Endothelial cell of umbilical vein (primary cell): ENCODE measurements at regions not wholly inside any gene's neighbourhood (a gene's known extent, or its start where the extent isn't known, plus 50 kb on each side); places are given as distances from the start of the nearest gene placed in this dataset.

ENCODE experiments used
- BruUV-seq: library from RNA; stranded (reverse); fragments of 400-500 nt; replicated peaks from 2 replicates; lab custom pipeline; 2021; lab: Mats Ljungman, UMichigan
- CTCF ChIA-PET: fragments of 300-600, 350-600 bp; sonication (Branson Sonifier 250); formaldehyde crosslinking; loops from one replicate; lab custom pipeline; 2021; ENCODE audit warnings: antibody characterized with exemption, inconsistent platforms; lab: Charles Lee
- POLR2A ChIA-PET: fragments of 300-600, 350-600 bp; sonication (Branson Sonifier 250); formaldehyde crosslinking; loops from one replicate; lab custom pipeline; 2021; ENCODE audit warnings: antibody characterized with exemption, inconsistent platforms; lab: Charles Lee
- DNase-seq: peaks from one replicate; pipeline ENCODE4 v3.0.0-alpha.2; 2011; ENCODE audit warnings: low read depth, low spot score
- FAIRE-seq: peaks from 2 replicates; lab custom pipeline; 2011; peaks lifted over from hg19 to GRCh38; lab: Jason Lieb, UNC
- H2AFZ ChIP-seq: 2 replicates; pipeline ENCODE4 v1.6.0; 2012; ENCODE audit warnings: low read depth, low read length, control low read depth, inconsistent platforms
- H3K27ac ChIP-seq: 2 replicates; pipeline ENCODE4 v1.5.1; 2011; ENCODE audit warnings: low read depth, mild to moderate bottlenecking, control low read depth, low read length, moderate library complexity; ENCODE audit not compliant: insufficient read depth
- H3K27me3 ChIP-seq, 2 experiments: 2 replicates each; pipeline versions ENCODE4 v1.6.0 to v1.6.1; 2011; ENCODE audit warnings: low read length in 2 of 2, mixed read lengths in 1 of 2; ENCODE audit not compliant: control insufficient read depth in 2 of 2, insufficient read depth in 2 of 2
- H3K36me3 ChIP-seq, 2 experiments: 2 replicates in 1 of 2; 3 replicates in 1 of 2; pipeline ENCODE4 v1.5.1; 2011; ENCODE audit warnings: low read length in 2 of 2, mild to moderate bottlenecking in 1 of 2, moderate library complexity in 1 of 2; ENCODE audit not compliant: control insufficient read depth in 2 of 2, insufficient read depth in 2 of 2; ENCODE audit errors: extremely low read depth in 1 of 2
- H3K4me1 ChIP-seq: 3 replicates; pipeline ENCODE4 v1.5.1; 2011; ENCODE audit warnings: mild to moderate bottlenecking, low read length; ENCODE audit not compliant: control insufficient read depth, insufficient read depth; ENCODE audit errors: extremely low read depth
- H3K4me2 ChIP-seq: 2 replicates; pipeline ENCODE4 v1.6.1; 2011; ENCODE audit warnings: low read length, control low read depth, mixed read lengths; ENCODE audit not compliant: insufficient read depth
- H3K4me3 ChIP-seq, 3 experiments: fragments of 200-600 bp in 1 of 3; sonication (generic), shearing (Covaris generic) in 1 of 3; replicated peaks in 1 of 3; 2 replicates each; pipeline ENCODE4 v1.5.1; 2011 to 2016; ENCODE audit warnings: control low read depth in 3 of 3, low read length in 3 of 3, mild to moderate bottlenecking in 2 of 3, inconsistent platforms in 1 of 3, low read depth in 1 of 3, moderate library complexity in 1 of 3; ENCODE audit not compliant: insufficient read depth in 1 of 3
- H3K79me2 ChIP-seq: 2 replicates; pipeline ENCODE4 v1.6.0; 2012; ENCODE audit warnings: low read length, inconsistent platforms; ENCODE audit not compliant: control insufficient read depth, insufficient read depth
- H3K9ac ChIP-seq: replicated peaks from 2 replicates; pipeline ENCODE3; 2011; ENCODE audit warnings: low read length, control low read depth; ENCODE audit not compliant: insufficient read depth; ENCODE audit errors: extremely low read depth
- H3K9me1 ChIP-seq: replicated peaks from 3 replicates; pipeline ENCODE4 v1.6.0; 2011; ENCODE audit warnings: mild to moderate bottlenecking, low read length; ENCODE audit not compliant: control insufficient read depth, insufficient read depth; ENCODE audit errors: extremely low read depth
- H3K9me3 ChIP-seq: replicated peaks from 2 replicates; pipeline ENCODE4 v1.5.1; 2012; ENCODE audit warnings: low read length, inconsistent platforms; ENCODE audit not compliant: control insufficient read depth, insufficient read depth
- H4K20me1 ChIP-seq: replicated peaks from 2 replicates; pipeline ENCODE3; 2011; ENCODE audit warnings: mild to moderate bottlenecking, low read length; ENCODE audit not compliant: control insufficient read depth, insufficient read depth; ENCODE audit errors: extremely low read depth
- CTCF ChIP-seq, 2 donors: IDR thresholded peaks; 1 replicate in 1 of 2; 2 replicates in 1 of 2; pipeline ENCODE4 v1.5.1; 2011; ENCODE audit warnings: low read length in 2 of 2, mild to moderate bottlenecking in 2 of 2, moderate library complexity in 2 of 2, control low read depth in 1 of 2, inconsistent platforms in 1 of 2, low read depth in 1 of 2; ENCODE audit not compliant: insufficient read depth in 1 of 2; ENCODE audit errors: extremely low read depth in 1 of 2
- EZH2 ChIP-seq: IDR thresholded peaks from 2 replicates; pipeline ENCODE4 v1.6.1; 2012; ENCODE audit warnings: borderline replicate concordance, low read depth, mild to moderate bottlenecking, moderate library complexity, low read length, inconsistent platforms; ENCODE audit not compliant: severe bottlenecking
- FOS ChIP-seq: IDR thresholded peaks from 2 replicates; pipeline ENCODE4 v1.6.1; 2011; ENCODE audit warnings: mild to moderate bottlenecking, low read length, moderate library complexity, borderline replicate concordance; ENCODE audit not compliant: insufficient read depth
- GATA2 ChIP-seq: IDR thresholded peaks from 2 replicates; pipeline ENCODE4 v1.7.0; 2011; ENCODE audit warnings: low read depth, mild to moderate bottlenecking, moderate library complexity, mixed read lengths, low read length; ENCODE audit not compliant: insufficient read length, insufficient read depth
- JUN ChIP-seq: IDR thresholded peaks from 2 replicates; pipeline ENCODE4 v1.6.1; 2011; ENCODE audit warnings: borderline replicate concordance, low read depth; ENCODE audit not compliant: insufficient read length, insufficient read depth
- MAX ChIP-seq: IDR thresholded peaks from 2 replicates; pipeline ENCODE4 v1.6.1; 2011; ENCODE audit not compliant: insufficient read depth, insufficient read length
- MYC ChIP-seq: IDR thresholded peaks from one replicate; pipeline ENCODE4 v1.6.1; 2011; ENCODE audit warnings: mild to moderate bottlenecking, low read depth, low read length
- POLR2A ChIP-seq: IDR thresholded peaks from 2 replicates; pipeline ENCODE4 v1.6.1; 2012; ENCODE audit warnings: low read depth, mild to moderate bottlenecking, control low read depth, low read length
- POLR2AphosphoS5 ChIP-seq: IDR thresholded peaks from 2 replicates; pipeline ENCODE4 v1.6.1; 2012; ENCODE audit warnings: low read depth, mild to moderate bottlenecking, control low read depth, low read length, moderate library complexity; ENCODE audit not compliant: insufficient read depth
- dilution Hi-C: fragments of 300-500 bp; cut with MboI; formaldehyde crosslinking; loops from one replicate; pipeline ENCODE4 v1.15.0; 2019; ENCODE audit warnings: low sequenced_read_pairs; ENCODE audit not compliant: extremely low pct_ligation_motif_present
- intact Hi-C: fragments of 100-400 bp; cut with micrococcal nuclease; formaldehyde crosslinking; loops from one replicate; pipeline ENCODE4 v1.10.0; 2022

- ChIA-PET POLR2A (no interaction called here), CTCF (interaction anchor here (1.0 to 1.7 kb wide), 2 partner anchors 360 to 384 kb away, joined by 3 to 4 read pairs; no protein-coding TSS in a partner anchor)
- no peak overlapping the region for H3K4me3 ChIP-seq
- DNase-seq: no peak
- no peak overlapping the region for H2AFZ ChIP-seq
- H3K27me3 ChIP-seq: no peaks in the 10 kb centered on the region
- H3K36me3 ChIP-seq: no peaks in the 10 kb centered on the region
- FAIRE-seq: no peak
- H4K20me1 ChIP-seq: no peaks in the 10 kb centered on the region
- no peak overlapping the region for H3K9ac ChIP-seq
- no peaks in the 10 kb centered on the region for H3K4me1 ChIP-seq
- dilution Hi-C loops (no loop called here), intact Hi-C loops (loop anchor here (10.0 kb wide), 1 partner anchor 353 kb away; no protein-coding TSS in a partner anchor)
- no peaks in the 10 kb centered on the region for H3K9me3 ChIP-seq
- no peaks in the 10 kb centered on the region for H3K9me1 ChIP-seq
- no TSS peak for BruUV-seq
- no peaks in the 10 kb centered on the region for H3K79me2 ChIP-seq
- no peak overlapping the region for H3K4me2 ChIP-seq
- no peak overlapping the region for H3K27ac ChIP-seq
- TF ChIP-seq FOS (no peak), MYC (no peak), MAX (no peak), POLR2A (no peak), JUN (no peak), GATA2 (no peak), EZH2 (no peak)
Measured at GRCh38 chr1:168987923-168988322, 118.6 kb upstream of the ATP1B1 start.

- Histone ChIP-seq H3K79me2 (no peaks in the 10 kb centered on the region), H3K36me3 (no peaks in the 10 kb centered on the region), H3K9me3 (no peaks in the 10 kb centered on the region), H3K9me1 (no peaks in the 10 kb centered on the region), H3K4me1 (no peaks in the 10 kb centered on the region), H3K4me2 (no peak overlapping the region), H3K4me3 (no peak overlapping the region), H3K27ac (no peak overlapping the region), H4K20me1 (no peaks in the 10 kb centered on the region), H3K27me3 (no peaks in the 10 kb centered on the region), H2AFZ (no peak overlapping the region), H3K9ac (no peak overlapping the region)
- FAIRE-seq (no peak), DNase-seq (no peak)
- no peak for TF ChIP-seq GATA2
- no peak for TF ChIP-seq CTCF (IDR thresholded peaks at IDR 0.05; ENCODE audit: extremely low read depth in 1 of 2, insufficient read depth in 1 of 2, low read depth in 1 of 2, low read length in 2 of 2)
- no peak for TF ChIP-seq MAX
- TF ChIP-seq JUN: no peak
- TF ChIP-seq FOS: no peak
- no peak for TF ChIP-seq POLR2A
- no peak for TF ChIP-seq MYC
- no peak for TF ChIP-seq EZH2
- no peak for TF ChIP-seq POLR2AphosphoS5
- intact Hi-C loops (loop anchor here (10.0 kb wide), 1 partner anchor 355 kb away; no protein-coding TSS in a partner anchor), dilution Hi-C loops (no loop called here)
- no TSS peak for BruUV-seq
- CTCF ChIA-PET: no interaction called here
- POLR2A ChIA-PET: no interaction called here
Measured at GRCh38 chr1:168989985-168990384, 116.5 kb upstream of the ATP1B1 start.
